Rectal smooth muscle tissue (tissue), 1 donor: ENCODE measurements at regions not wholly inside any gene's neighbourhood (a gene's known extent, or its start where the extent isn't known, plus 50 kb on each side); places are given as distances from the start of the nearest gene placed in this dataset.

Source experiments
- H3K27ac ChIP-seq: one replicate; pipeline ENCODE4 v1.7.0; 2013; ENCODE audit warnings: low read depth, low read length, inconsistent platforms
- H3K27me3 ChIP-seq: one replicate; pipeline ENCODE4 v1.7.0; 2013; ENCODE audit warnings: low read length; ENCODE audit not compliant: control insufficient read depth, insufficient read depth
- H3K36me3 ChIP-seq: one replicate; pipeline ENCODE4 v1.7.0; 2013; ENCODE audit warnings: low read length; ENCODE audit not compliant: control insufficient read depth, insufficient read depth
- H3K4me1 ChIP-seq: one replicate; pipeline ENCODE4 v1.7.0; 2013; ENCODE audit warnings: low read length; ENCODE audit not compliant: control insufficient read depth, insufficient read depth
- H3K4me3 ChIP-seq: one replicate; pipeline ENCODE4 v1.7.0; 2013; ENCODE audit warnings: low read length
- H3K9ac ChIP-seq: one replicate; pipeline ENCODE4 v1.7.0; 2013; ENCODE audit warnings: low read length

- Histone ChIP-seq H3K9ac (no peak overlapping the region), H3K27ac (no peak overlapping the region), H3K4me3 (no peak overlapping the region), H3K4me1 (peaks cover 2% of the 10 kb centered on the region), H3K36me3 (no peaks in the 10 kb centered on the region), H3K27me3 (no peaks in the 10 kb centered on the region)
Measured at GRCh38 chr20:22400440-22400839, 183.9 kb downstream of the FOXA2 start.

DNA sequence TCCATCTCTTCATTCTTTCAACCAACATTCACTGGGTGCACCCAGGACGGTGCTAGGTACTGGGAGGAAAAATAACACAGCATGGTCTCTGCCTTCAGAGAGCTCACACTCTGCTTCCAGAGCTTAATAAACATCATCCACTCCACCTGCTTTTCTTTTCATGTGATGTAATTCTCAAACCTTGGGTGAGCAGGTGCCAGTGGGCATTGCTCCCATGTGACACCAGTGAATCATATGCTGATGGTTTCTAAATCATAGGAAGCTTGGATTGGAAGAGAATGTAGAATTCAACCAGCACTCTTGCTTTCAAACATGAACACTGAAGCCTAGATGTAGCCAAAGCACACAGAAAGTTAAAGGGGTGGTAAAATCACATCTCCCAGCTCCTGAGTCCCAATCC is 189.8 kb downstream of the FOXA2 start:
- Histone ChIP-seq H3K4me3 (no peak overlapping the region), H3K36me3 (no peaks in the 10 kb centered on the region), H3K27ac (no peak overlapping the region), H3K27me3 (no peaks in the 10 kb centered on the region), H3K4me1 (no peaks in the 10 kb centered on the region), H3K9ac (no peak overlapping the region)

- no peak overlapping the region for H3K27ac ChIP-seq
- H3K4me3 ChIP-seq: no peak overlapping the region
- no peaks in the 10 kb centered on the region for H3K4me1 ChIP-seq
- H3K36me3 ChIP-seq: no peaks in the 10 kb centered on the region
- no peaks in the 10 kb centered on the region for H3K27me3 ChIP-seq
- H3K9ac ChIP-seq: no peak overlapping the region
Measured at GRCh38 chr20:22390543-22390903, 193.8 kb downstream of the FOXA2 start.

GRCh38 chr20:22389836-22390542 is 194.4 kb downstream of the FOXA2 start:
- H3K9ac ChIP-seq: no peak overlapping the region
- no peaks in the 10 kb centered on the region for H3K36me3 ChIP-seq
- no peak overlapping the region for H3K27ac ChIP-seq
- no peaks in the 10 kb centered on the region for H3K27me3 ChIP-seq
- no peak overlapping the region for H3K4me3 ChIP-seq
- H3K4me1 ChIP-seq: no peaks in the 10 kb centered on the region

DNA sequence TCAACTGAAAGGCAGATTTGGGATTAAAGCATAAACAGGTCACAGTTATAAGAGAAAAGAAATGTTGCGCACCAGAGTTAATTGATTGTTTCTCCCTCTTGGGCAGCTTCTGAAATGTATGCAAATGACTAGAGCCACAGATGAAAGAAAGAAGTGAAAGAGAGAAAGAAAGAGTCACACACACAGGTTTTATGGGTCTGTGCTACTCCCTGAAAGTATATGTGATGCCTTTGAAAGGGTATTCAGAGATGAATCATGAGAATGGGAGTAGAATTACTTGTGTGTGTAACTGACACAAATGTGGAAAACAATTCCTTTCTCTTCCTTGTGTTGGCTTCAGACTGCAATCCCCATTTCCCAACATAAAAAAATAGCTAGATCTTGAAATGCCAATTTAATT is 196.9 kb downstream of the FOXA2 start:
- Histone ChIP-seq H3K9ac (no peak overlapping the region), H3K4me3 (no peak overlapping the region), H3K27ac (no peak overlapping the region), H3K27me3 (no peaks in the 10 kb centered on the region), H3K4me1 (no peaks in the 10 kb centered on the region), H3K36me3 (no peaks in the 10 kb centered on the region)

- Histone ChIP-seq H3K36me3 (no peaks in the 10 kb centered on the region), H3K9ac (no peak overlapping the region), H3K27ac (no peak overlapping the region), H3K27me3 (no peaks in the 10 kb centered on the region), H3K4me3 (no peak overlapping the region), H3K4me1 (no peaks in the 10 kb centered on the region)
Measured at GRCh38 chr20:22386306-22386623, 198.1 kb downstream of the FOXA2 start.

- Histone ChIP-seq H3K9ac (no peak overlapping the region), H3K4me1 (no peaks in the 10 kb centered on the region), H3K27me3 (no peaks in the 10 kb centered on the region), H3K4me3 (no peak overlapping the region), H3K27ac (no peak overlapping the region), H3K36me3 (no peaks in the 10 kb centered on the region)
Measured at GRCh38 chr20:22385602-22386305, 198.6 kb downstream of the FOXA2 start.

DNA sequence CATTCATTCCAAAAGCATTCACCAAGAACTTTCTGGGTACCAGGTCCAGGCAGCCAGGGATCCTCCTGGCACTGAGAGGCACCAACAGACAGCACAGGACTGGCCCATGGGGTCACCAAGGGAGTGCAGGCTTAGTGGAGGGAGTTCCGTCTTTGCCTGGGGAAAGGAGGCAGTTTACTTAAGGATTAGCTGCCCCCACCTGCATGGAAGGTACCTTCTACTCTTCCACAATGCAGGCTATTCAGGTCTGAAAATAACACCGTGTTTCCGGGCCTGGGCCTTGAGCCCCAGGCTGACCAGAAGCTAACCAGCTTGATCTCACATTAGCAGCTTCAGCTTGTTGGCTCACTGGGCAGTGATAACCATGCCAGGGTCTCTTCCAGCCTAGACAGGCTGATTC is 199.4 kb downstream of the FOXA2 start:
- H3K27ac ChIP-seq: no peak overlapping the region
- no peaks in the 10 kb centered on the region for H3K36me3 ChIP-seq
- H3K9ac ChIP-seq: no peak overlapping the region
- no peak overlapping the region for H3K4me3 ChIP-seq
- H3K27me3 ChIP-seq: no peaks in the 10 kb centered on the region
- no peaks in the 10 kb centered on the region for H3K4me1 ChIP-seq

DNA sequence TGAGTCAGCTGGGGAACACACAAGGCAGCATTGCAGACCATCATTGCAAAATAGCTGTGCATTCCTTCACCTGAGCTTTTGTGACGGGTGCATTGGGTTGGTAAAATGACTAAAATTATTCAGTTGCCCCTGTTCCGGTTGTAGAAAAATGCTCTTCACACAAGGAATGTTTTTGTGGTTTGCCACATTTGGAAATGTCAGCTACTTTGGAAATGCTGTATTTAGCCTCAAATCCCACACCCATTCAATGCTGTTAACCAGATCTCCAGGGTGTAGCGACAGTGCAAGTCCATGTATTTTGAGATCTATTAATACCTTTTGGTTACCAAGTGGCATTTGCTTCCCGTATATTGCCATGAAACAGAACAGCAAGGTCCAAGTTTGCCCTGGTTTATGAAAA is 201.2 kb downstream of the FOXA2 start:
- Histone ChIP-seq H3K9ac (no peak overlapping the region), H3K4me1 (no peaks in the 10 kb centered on the region), H3K4me3 (no peak overlapping the region), H3K27ac (no peak overlapping the region), H3K27me3 (no peaks in the 10 kb centered on the region), H3K36me3 (no peaks in the 10 kb centered on the region)

- H3K36me3 ChIP-seq: no peaks in the 10 kb centered on the region
- H3K4me3 ChIP-seq: no peak overlapping the region
- H3K27ac ChIP-seq: no peak overlapping the region
- no peak overlapping the region for H3K9ac ChIP-seq
- H3K27me3 ChIP-seq: no peaks in the 10 kb centered on the region
- H3K4me1 ChIP-seq: no peaks in the 10 kb centered on the region
Measured at GRCh38 chr20:22382742-22383141, 201.6 kb downstream of the FOXA2 start.

DNA sequence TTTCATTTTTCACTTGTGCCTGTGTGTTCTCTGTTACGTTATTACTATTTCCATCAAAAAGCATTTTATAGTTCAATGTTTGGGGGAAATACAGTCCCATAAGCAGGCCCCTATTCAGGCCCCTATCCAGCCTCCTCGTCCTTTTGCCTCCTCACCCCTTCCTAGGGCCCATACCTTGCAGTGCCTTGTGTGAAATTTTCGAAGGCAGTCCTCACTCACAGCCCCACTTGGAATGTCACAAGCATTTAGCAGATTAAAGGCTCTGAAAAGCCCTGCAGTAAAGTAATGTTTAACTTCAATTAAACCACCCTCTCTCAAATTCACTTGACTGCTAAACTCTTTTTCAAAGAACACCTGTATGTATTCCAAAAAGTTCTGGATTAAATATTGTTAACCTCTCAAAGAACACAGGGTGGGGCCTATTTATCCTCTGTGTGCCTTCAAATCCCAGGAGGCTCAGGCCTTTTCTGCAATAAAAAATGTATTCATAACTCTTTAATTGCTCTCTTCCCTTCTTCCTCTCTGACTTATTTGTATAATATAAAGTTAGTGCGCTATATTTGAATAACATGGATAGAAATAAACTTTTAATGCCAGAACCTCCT is 202.5 kb downstream of the FOXA2 start:
- H3K27me3 ChIP-seq: no peaks in the 10 kb centered on the region
- no peaks in the 10 kb centered on the region for H3K36me3 ChIP-seq
- no peaks in the 10 kb centered on the region for H3K4me1 ChIP-seq
- no peak overlapping the region for H3K27ac ChIP-seq
- H3K4me3 ChIP-seq: no peak overlapping the region
- no peak overlapping the region for H3K9ac ChIP-seq

GRCh38 chr20:22379472-22379871 is 204.9 kb downstream of the FOXA2 start:
- no peaks in the 10 kb centered on the region for H3K36me3 ChIP-seq
- no peak overlapping the region for H3K9ac ChIP-seq
- H3K27me3 ChIP-seq: no peaks in the 10 kb centered on the region
- H3K4me1 ChIP-seq: no peaks in the 10 kb centered on the region
- no peak overlapping the region for H3K4me3 ChIP-seq
- no peak overlapping the region for H3K27ac ChIP-seq
